ENCODE measurements at regions not wholly inside any gene's neighbourhood (a gene's known extent, or its start where the extent isn't known, plus 50 kb on each side); places are given as distances from the start of the nearest gene placed in this dataset.

DNA sequence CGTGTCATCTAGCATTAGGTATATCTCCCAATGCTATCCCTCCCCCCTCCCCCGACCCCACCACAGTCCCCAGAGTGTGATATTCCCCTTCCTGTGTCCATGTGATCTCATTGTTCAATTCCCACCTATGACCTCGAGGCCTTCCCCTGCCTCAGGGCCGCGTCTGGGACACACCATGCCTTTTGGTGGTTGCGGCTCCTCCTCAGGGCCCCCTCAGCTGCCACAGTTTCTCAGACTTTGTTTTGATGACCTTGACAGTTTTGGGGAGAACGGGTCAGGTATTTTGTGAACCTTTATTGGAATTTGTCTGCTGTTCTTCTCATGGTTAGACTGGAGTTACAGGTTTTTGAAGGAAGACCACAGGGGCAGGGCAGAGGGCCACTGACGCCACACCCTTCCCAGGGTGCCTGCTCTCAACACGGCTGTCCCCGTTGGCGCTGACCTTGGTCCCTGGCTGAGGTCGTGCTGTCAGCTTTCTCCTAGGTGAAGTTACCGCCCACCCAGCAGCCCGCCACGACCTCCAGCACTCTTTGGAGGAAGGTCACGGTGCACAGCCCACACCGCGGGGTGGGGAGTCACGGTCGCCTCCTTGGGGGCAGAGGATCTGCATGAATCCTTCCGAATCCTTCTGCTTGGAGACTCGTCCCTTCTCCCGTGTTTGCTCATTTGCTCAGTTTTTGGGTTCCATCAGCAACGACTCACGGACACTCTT, 130.5 kb downstream of the KIF26A start:
- TF ChIP-seq, protein P1, sequence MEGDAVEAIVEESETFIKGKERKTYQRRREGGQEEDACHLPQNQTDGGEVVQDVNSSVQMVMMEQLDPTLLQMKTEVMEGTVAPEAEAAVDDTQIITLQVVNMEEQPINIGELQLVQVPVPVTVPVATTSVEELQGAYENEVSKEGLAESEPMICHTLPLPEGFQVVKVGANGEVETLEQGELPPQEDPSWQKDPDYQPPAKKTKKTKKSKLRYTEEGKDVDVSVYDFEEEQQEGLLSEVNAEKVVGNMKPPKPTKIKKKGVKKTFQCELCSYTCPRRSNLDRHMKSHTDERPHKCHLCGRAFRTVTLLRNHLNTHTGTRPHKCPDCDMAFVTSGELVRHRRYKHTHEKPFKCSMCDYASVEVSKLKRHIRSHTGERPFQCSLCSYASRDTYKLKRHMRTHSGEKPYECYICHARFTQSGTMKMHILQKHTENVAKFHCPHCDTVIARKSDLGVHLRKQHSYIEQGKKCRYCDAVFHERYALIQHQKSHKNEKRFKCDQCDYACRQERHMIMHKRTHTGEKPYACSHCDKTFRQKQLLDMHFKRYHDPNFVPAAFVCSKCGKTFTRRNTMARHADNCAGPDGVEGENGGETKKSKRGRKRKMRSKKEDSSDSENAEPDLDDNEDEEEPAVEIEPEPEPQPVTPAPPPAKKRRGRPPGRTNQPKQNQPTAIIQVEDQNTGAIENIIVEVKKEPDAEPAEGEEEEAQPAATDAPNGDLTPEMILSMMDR (IDR thresholded peaks at IDR 0.05), result no peak
- TF ChIP-seq POLR2A (IDR thresholded peaks at IDR 0.05), result no peak
